ENCODE measurements at regions not wholly inside any gene's neighbourhood (a gene's known extent, or its start where the extent isn't known, plus 50 kb on each side); places are given as distances from the start of the nearest gene placed in this dataset.

DNA sequence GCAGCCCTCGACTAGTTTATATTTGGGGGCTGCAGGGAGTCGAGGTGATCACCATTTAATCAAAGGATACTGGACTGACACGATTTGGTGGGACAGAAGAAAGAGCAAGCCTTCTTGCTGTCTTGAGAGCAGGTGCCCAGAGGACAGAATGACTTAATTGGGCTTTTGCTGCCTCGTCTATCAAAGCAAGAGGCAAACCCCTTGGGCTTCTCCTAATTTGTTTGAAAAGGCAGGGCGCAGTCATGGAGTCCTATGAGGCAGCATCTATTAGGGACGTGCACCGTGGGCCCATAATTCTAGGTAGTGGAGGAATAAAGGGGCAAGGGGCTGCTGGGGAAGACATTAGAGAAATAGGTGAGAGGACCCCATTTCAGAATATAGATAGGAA is 1411.3 kb downstream of the TBC1D22A start:
- no peak for DNase-seq

- DNase-seq: no peak
Measured at GRCh38 chr22:48173061-48173772, 1410.8 kb downstream of the TBC1D22A start.

GRCh38 chr22:48171271-48171691 is 1408.8 kb downstream of the TBC1D22A start:
- DNase-seq: no peak

GRCh38 chr22:48169227-48169626 is 1406.8 kb downstream of the TBC1D22A start:
- DNase-seq: no peak

GRCh38 chr22:48167238-48167637 is 1404.8 kb downstream of the TBC1D22A start:
- DNase-seq: no peak

GRCh38 chr22:48161298-48161697 is 1398.8 kb downstream of the TBC1D22A start:
- no peak for DNase-seq

- no peak for DNase-seq
Measured at GRCh38 chr22:48157676-48158075, 1395.2 kb downstream of the TBC1D22A start.

- DNase-seq: no peak
Measured at GRCh38 chr22:48156603-48157355, 1394.3 kb downstream of the TBC1D22A start.

DNA sequence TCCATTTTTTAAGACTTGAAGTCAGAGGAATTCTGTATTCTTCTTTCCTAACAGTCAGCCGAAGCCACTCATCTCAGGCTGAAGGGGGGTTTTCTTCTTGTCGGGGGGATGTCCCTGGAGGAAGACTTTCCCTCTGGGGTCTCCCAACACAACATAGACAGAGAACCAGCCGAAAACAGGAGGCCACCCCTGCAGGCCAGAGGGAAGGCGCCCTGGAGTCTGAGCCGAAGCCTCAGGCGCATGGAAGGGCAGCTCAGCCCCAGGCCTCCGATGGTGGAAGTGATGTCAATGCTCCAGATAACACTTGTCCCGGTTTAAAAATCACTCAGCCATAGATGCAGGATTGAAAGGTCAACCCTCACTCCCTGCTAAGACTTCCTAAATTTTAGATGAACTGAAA is 1393.0 kb downstream of the TBC1D22A start:
- DNase-seq: no peak

DNA sequence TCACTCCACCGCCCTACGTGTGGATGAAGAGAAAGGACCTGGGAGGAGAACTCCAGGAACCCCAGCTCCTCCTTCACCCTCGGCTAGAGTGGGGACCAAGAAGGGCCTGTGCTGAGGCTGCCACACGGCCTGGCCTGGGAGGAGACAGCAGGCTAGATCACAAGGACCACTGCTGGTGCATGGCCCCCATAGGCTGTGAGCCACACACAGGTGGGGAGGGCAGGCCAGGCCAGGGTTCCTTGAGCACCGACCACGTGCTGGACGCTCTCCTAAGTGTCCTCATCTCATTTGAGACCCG is 1392.4 kb downstream of the TBC1D22A start:
- DNase-seq: no peak

GRCh38 chr22:48154169-48154942 is 1391.9 kb downstream of the TBC1D22A start:
- DNase-seq: no peak

DNA sequence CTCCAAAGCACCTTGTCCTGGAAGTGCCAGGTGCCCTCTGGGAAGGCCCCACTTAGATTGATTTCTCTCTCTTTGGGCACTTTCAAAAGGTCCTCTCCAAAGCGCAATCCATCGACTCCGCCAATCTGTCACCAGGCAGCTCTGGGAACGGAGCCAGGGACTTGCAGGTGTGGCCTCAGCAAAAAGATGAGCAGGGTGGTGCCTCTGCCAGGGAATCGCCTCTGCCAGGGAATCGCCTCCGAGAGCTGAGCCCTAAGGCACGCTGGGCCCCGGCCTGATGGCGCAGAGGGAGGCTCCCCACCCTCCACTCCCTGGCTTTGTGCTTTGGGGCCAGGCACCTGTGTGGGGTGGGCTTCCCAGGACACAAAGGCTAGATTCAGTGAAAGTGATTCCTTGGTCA is 1391.3 kb downstream of the TBC1D22A start:
- no peak for DNase-seq

DNA sequence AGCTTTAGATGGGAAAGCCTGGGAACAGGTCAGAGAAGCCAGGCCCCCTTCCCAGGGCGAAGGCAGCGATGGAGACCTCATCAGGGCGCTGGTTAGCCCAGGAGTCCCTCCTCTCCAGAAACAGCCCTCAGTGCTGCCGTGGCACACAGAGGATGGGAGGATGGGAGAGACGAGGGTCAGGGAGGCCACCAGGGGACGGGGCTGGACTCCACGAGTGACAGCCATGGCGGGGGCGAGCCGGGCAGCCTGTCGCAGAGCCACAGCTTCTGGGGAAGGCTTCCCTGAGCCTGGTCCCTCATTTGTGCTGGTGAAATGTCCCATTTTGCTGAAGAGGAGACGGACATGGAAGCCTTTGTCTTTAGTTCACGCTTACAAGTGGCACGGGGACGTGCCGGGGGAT is 1390.5 kb downstream of the TBC1D22A start:
- no peak for DNase-seq

GRCh38 chr22:48152164-48152775 is 1389.8 kb downstream of the TBC1D22A start:
- no peak for DNase-seq

- DNase-seq: no peak
Measured at GRCh38 chr22:48151641-48152040, 1389.2 kb downstream of the TBC1D22A start.

GRCh38 chr22:48147831-48148230 is 1385.4 kb downstream of the TBC1D22A start:
- DNase-seq: no peak

- DNase-seq: no peak
Measured at GRCh38 chr22:48147404-48147803, 1385.0 kb downstream of the TBC1D22A start.

- no peak for DNase-seq
Measured at GRCh38 chr22:48146426-48146825, 1384.0 kb downstream of the TBC1D22A start.

DNA sequence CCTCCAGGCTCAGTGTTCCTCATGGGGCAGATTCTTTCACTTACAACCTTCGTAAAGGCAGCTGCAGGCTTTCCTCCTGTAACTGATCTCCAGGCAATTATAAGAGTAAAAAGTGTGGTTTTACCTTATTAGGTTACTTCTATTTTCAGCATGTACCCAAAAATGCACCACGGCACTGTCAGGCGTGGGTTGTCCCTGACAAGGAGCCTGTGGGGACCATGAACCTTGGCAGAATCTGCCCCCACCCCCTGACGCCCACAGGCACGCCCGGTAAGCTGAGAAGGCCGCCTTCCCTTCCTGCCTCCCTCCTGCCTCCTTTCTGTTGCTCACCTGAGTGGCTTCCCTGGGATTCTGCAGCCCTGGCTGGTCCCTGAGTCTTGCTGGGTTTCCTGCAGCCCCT is 1383.3 kb downstream of the TBC1D22A start:
- no peak for DNase-seq

GRCh38 chr22:48144318-48144717 is 1381.9 kb downstream of the TBC1D22A start:
- DNase-seq: no peak

DNA sequence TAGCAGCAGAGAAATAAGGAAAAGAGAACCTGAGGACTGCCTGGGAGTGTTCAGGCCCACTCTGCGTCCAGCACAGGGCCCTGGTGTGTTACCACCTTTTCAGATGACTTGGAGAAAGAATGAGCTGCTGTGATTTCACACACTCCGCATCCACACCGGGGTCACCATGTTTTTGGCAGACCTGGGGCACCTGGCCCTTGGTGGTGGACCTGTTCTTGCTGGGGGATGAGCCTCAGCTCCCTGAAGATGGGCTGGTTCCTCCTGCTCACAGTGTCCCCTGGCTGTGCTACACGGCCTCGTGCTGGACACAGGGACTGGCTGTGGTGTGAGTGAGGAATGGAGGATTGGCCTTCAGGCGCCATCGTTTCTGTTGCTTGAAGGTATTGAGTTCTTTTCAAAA is 1381.4 kb downstream of the TBC1D22A start:
- no peak for DNase-seq

DNA sequence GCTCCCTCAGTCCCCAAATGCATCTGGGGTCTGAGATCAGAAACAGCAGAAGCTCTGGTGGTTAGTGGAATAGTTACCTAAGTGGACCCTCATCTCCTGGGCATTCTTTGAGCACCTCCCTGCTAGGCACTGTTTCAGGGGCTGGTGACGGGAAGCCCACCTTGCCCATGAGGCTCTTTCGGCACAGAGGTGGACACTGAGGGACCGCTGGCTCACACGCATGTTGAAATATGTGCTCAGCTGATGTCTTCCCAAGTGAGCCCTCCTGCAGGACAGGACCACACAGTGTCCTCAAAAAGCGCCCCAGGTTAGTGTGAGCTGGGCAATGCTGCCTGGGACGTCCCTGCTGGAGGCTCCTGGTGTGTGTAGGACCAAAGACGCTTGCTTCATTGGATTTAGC is 1379.9 kb downstream of the TBC1D22A start:
- no peak for DNase-seq

GRCh38 chr22:48141301-48141700 is 1378.9 kb downstream of the TBC1D22A start:
- no peak for DNase-seq

Measured in NCI-H2107 (cell line).